Skeletal muscle tissue (tissue), 3 donors: ENCODE measurements at regions not wholly inside any gene's neighbourhood (a gene's known extent, or its start where the extent isn't known, plus 50 kb on each side); places are given as distances from the start of the nearest gene placed in this dataset.
"Not testable (repeated sequence)": the region's sequence is repeated elsewhere in the genome, so short reads cannot be mapped to it uniquely, and the experiment has no call there.

Source experiments
- H3K27ac ChIP-seq: one replicate; pipeline ENCODE4 v1.7.0; 2013; ENCODE audit warnings: mild to moderate bottlenecking, low read depth, low read length, inconsistent platforms
- H3K27me3 ChIP-seq, 3 donors: one replicate each; pipeline ENCODE4 v1.7.0; 2013; ENCODE audit warnings: low read length in 3 of 3; ENCODE audit not compliant: control insufficient read depth in 3 of 3, insufficient read depth in 3 of 3
- H3K36me3 ChIP-seq, 3 donors: one replicate each; pipeline ENCODE4 v1.7.0; 2013; ENCODE audit warnings: low read length in 3 of 3; ENCODE audit not compliant: control insufficient read depth in 3 of 3, insufficient read depth in 3 of 3
- H3K4me1 ChIP-seq, 3 donors: one replicate each; pipeline ENCODE4 v1.7.0; 2013; ENCODE audit warnings: low read length in 3 of 3, mild to moderate bottlenecking in 3 of 3; ENCODE audit not compliant: control insufficient read depth in 3 of 3, insufficient read depth in 3 of 3
- H3K4me3 ChIP-seq, 3 donors: one replicate each; pipeline ENCODE4 v1.7.0; 2013; ENCODE audit warnings: low read length in 3 of 3
- H3K9ac ChIP-seq, 3 donors: one replicate each; pipeline ENCODE4 v1.7.0; 2013; ENCODE audit warnings: low read length in 3 of 3, mild to moderate bottlenecking in 3 of 3, moderate library complexity in 2 of 3, low read depth in 1 of 3
- H3K9me3 ChIP-seq, 3 donors: one replicate each; pipeline ENCODE4 v1.7.0; 2013; ENCODE audit warnings: low read length in 3 of 3; ENCODE audit not compliant: control insufficient read depth in 3 of 3
- donor health status: Osteomylitis.

- H3K36me3 ChIP-seq: no peaks in the 10 kb centered on the region
- H3K9me3 ChIP-seq: no peaks in the 10 kb centered on the region
- H3K27me3 ChIP-seq: no peaks in the 10 kb centered on the region
- no peak overlapping the region for H3K4me3 ChIP-seq
- no peak overlapping the region for H3K27ac ChIP-seq
- H3K9ac ChIP-seq: no peak overlapping the region
- no peaks in the 10 kb centered on the region for H3K4me1 ChIP-seq
Observed at GRCh38 chr10:8840356-8840755, 785.9 kb downstream of the GATA3 start.

GRCh38 chr10:8844141-8844540, 789.7 kb downstream of the GATA3 start:
- Histone ChIP-seq H3K36me3 (no peaks in the 10 kb centered on the region), H3K9ac (no peak overlapping the region), H3K9me3 (no peaks in the 10 kb centered on the region), H3K4me1 (no peaks in the 10 kb centered on the region), H3K27ac (no peak overlapping the region), H3K4me3 (no peak overlapping the region), H3K27me3 (no peaks in the 10 kb centered on the region)

GRCh38 chr10:8852546-8852945, 798.1 kb downstream of the GATA3 start:
- Histone ChIP-seq H3K9me3 (no peaks in the 10 kb centered on the region), H3K4me1 (no peaks in the 10 kb centered on the region), H3K4me3 (no peak overlapping the region), H3K27me3 (no peaks in the 10 kb centered on the region), H3K27ac (no peak overlapping the region), H3K36me3 (no peaks in the 10 kb centered on the region), H3K9ac (no peak overlapping the region)

- no peak overlapping the region for H3K9ac ChIP-seq
- no peaks in the 10 kb centered on the region for H3K9me3 ChIP-seq
- H3K36me3 ChIP-seq: no peaks in the 10 kb centered on the region
- no peak overlapping the region for H3K4me3 ChIP-seq
- no peak overlapping the region for H3K27ac ChIP-seq
- no peaks in the 10 kb centered on the region for H3K27me3 ChIP-seq
- H3K4me1 ChIP-seq: no peaks in the 10 kb centered on the region
Observed at GRCh38 chr10:8853048-8853447, 798.6 kb downstream of the GATA3 start.

- H3K9ac ChIP-seq, H3K4me1 ChIP-seq, H3K36me3 ChIP-seq, H3K4me3 ChIP-seq, H3K9me3 ChIP-seq, H3K27ac ChIP-seq, H3K27me3 ChIP-seq: not testable (repeated sequence)
Observed at GRCh38 chr10:8868924-8869323, 814.4 kb downstream of the GATA3 start.

GRCh38 chr10:8873310-8873709, 818.8 kb downstream of the GATA3 start:
- Histone ChIP-seq H3K9me3 (no peaks in the 10 kb centered on the region), H3K27ac (no peak overlapping the region), H3K4me3 (no peak overlapping the region), H3K9ac (no peak overlapping the region), H3K27me3 (no peaks in the 10 kb centered on the region), H3K36me3 (no peaks in the 10 kb centered on the region), H3K4me1 (no peaks in the 10 kb centered on the region)

- H3K9me3 ChIP-seq: no peaks in the 10 kb centered on the region
- H3K36me3 ChIP-seq: no peaks in the 10 kb centered on the region
- no peak overlapping the region for H3K9ac ChIP-seq
- H3K4me1 ChIP-seq: no peaks in the 10 kb centered on the region
- H3K27me3 ChIP-seq: no peaks in the 10 kb centered on the region
- H3K27ac ChIP-seq: no peak overlapping the region
- H3K4me3 ChIP-seq: no peak overlapping the region
Observed at GRCh38 chr10:8874268-8874667, 819.8 kb downstream of the GATA3 start.

GRCh38 chr10:8874972-8875371, 820.5 kb downstream of the GATA3 start:
- Histone ChIP-seq H3K4me1 (no peaks in the 10 kb centered on the region), H3K4me3 (no peak overlapping the region), H3K27me3 (no peaks in the 10 kb centered on the region), H3K9me3 (no peaks in the 10 kb centered on the region), H3K27ac (no peak overlapping the region), H3K36me3 (no peaks in the 10 kb centered on the region), H3K9ac (no peak overlapping the region)

GRCh38 chr10:8876171-8876570, 821.7 kb downstream of the GATA3 start:
- Histone ChIP-seq H3K27ac (no peak overlapping the region), H3K9ac (no peak overlapping the region), H3K4me3 (no peak overlapping the region), H3K9me3 (no peaks in the 10 kb centered on the region), H3K4me1 (no peaks in the 10 kb centered on the region), H3K36me3 (no peaks in the 10 kb centered on the region), H3K27me3 (no peaks in the 10 kb centered on the region)

GRCh38 chr10:8889538-8889937, 835.0 kb downstream of the GATA3 start:
- no peaks in the 10 kb centered on the region for H3K36me3 ChIP-seq
- H3K27ac ChIP-seq: no peak overlapping the region
- no peak overlapping the region for H3K9ac ChIP-seq
- no peaks in the 10 kb centered on the region for H3K4me1 ChIP-seq
- no peak overlapping the region for H3K4me3 ChIP-seq
- H3K9me3 ChIP-seq: no peaks in the 10 kb centered on the region
- H3K27me3 ChIP-seq: no peaks in the 10 kb centered on the region

- Histone ChIP-seq H3K27ac (no peak overlapping the region), H3K4me1 (no peaks in the 10 kb centered on the region), H3K9me3 (no peaks in the 10 kb centered on the region), H3K9ac (no peak overlapping the region), H3K4me3 (no peak overlapping the region), H3K27me3 (no peaks in the 10 kb centered on the region), H3K36me3 (no peaks in the 10 kb centered on the region)
Observed at GRCh38 chr10:8893102-8893501, 838.6 kb downstream of the GATA3 start.
